ENCODE measurements at regions not wholly inside any gene's neighbourhood (a gene's known extent, or its start where the extent isn't known, plus 50 kb on each side); places are given as distances from the start of the nearest gene placed in this dataset.
"Not testable (repeated sequence)": the region's sequence is repeated elsewhere in the genome, so short reads cannot be mapped to it uniquely, and the experiment has no call there.

- in situ Hi-C loops (cut with HindIII; ENCODE audit: low pct_unique_long_range_greater_than_20kb, low sequenced_read_pairs): no loop called here
- no peak for DNase-seq (ENCODE audit: low read depth)
These were observed 133.6 kb downstream of the TLR5 start for GRCh38 chr1:223009406-223009805.

- in situ Hi-C loops (cut with HindIII; ENCODE audit: low pct_unique_long_range_greater_than_20kb, low sequenced_read_pairs): no loop called here
- no peak for DNase-seq (ENCODE audit: low read depth)
These were observed 132.2 kb downstream of the TLR5 start for GRCh38 chr1:223010582-223011504.

GRCh38 chr1:223011505-223011856 lies 131.6 kb downstream of the TLR5 start:
- DNase-seq (ENCODE audit: low read depth): no peak
- in situ Hi-C loops (cut with HindIII; ENCODE audit: low pct_unique_long_range_greater_than_20kb, low sequenced_read_pairs): no loop called here

GRCh38 chr1:223012176-223012788 lies 130.8 kb downstream of the TLR5 start:
- in situ Hi-C loops (cut with HindIII; ENCODE audit: low pct_unique_long_range_greater_than_20kb, low sequenced_read_pairs): no loop called here

GRCh38 chr1:223012938-223013337 lies 130.1 kb downstream of the TLR5 start:
- in situ Hi-C loops (cut with HindIII; ENCODE audit: low pct_unique_long_range_greater_than_20kb, low sequenced_read_pairs): no loop called here
- no peak for DNase-seq (ENCODE audit: low read depth)

More at GRCh38 chr1:223012176-223012788, 130.8 kb downstream of the TLR5 start:
- DNase-seq (ENCODE audit: low read depth): no peak

GRCh38 chr1:223014142-223014873 lies 128.7 kb downstream of the TLR5 start:
- DNase-seq (ENCODE audit: low read depth): no peak
- in situ Hi-C loops (cut with HindIII; ENCODE audit: low pct_unique_long_range_greater_than_20kb, low sequenced_read_pairs): no loop called here

GRCh38 chr1:223016381-223016780 lies 126.7 kb downstream of the TLR5 start:
- in situ Hi-C loops (cut with HindIII; ENCODE audit: low pct_unique_long_range_greater_than_20kb, low sequenced_read_pairs): no loop called here
- no peak for DNase-seq (ENCODE audit: low read depth)

- in situ Hi-C loops (cut with HindIII; ENCODE audit: low pct_unique_long_range_greater_than_20kb, low sequenced_read_pairs): no loop called here
- DNase-seq (ENCODE audit: low read depth): no peak
These were observed 126.2 kb downstream of the TLR5 start for GRCh38 chr1:223016890-223017289.

- no peak for DNase-seq (ENCODE audit: low read depth)
- in situ Hi-C loops (cut with HindIII; ENCODE audit: low pct_unique_long_range_greater_than_20kb, low sequenced_read_pairs): no loop called here
These were observed 125.8 kb downstream of the TLR5 start for GRCh38 chr1:223017291-223017690.

GRCh38 chr1:223018534-223018933 lies 124.5 kb downstream of the TLR5 start:
- DNase-seq (ENCODE audit: low read depth): no peak
- in situ Hi-C loops (cut with HindIII; ENCODE audit: low pct_unique_long_range_greater_than_20kb, low sequenced_read_pairs): no loop called here

GRCh38 chr1:223019256-223019655 lies 123.8 kb downstream of the TLR5 start:
- in situ Hi-C loops (cut with HindIII; ENCODE audit: low pct_unique_long_range_greater_than_20kb, low sequenced_read_pairs): no loop called here
- no peak for DNase-seq (ENCODE audit: low read depth)

GRCh38 chr1:223020770-223021169 lies 122.3 kb downstream of the TLR5 start:
- in situ Hi-C loops (cut with HindIII; ENCODE audit: low pct_unique_long_range_greater_than_20kb, low sequenced_read_pairs): no loop called here
- DNase-seq (ENCODE audit: low read depth): no peak

GRCh38 chr1:223022641-223023473 lies 120.2 kb downstream of the TLR5 start:
- in situ Hi-C loops (cut with HindIII; ENCODE audit: low pct_unique_long_range_greater_than_20kb, low sequenced_read_pairs): no loop called here
- no peak for DNase-seq (ENCODE audit: low read depth)

GRCh38 chr1:223023863-223024262 lies 119.2 kb downstream of the TLR5 start:
- no peak for DNase-seq (ENCODE audit: low read depth)

GRCh38 chr1:223024486-223024885 lies 118.6 kb downstream of the TLR5 start:
- DNase-seq (ENCODE audit: low read depth); in situ Hi-C loops (cut with HindIII; ENCODE audit: low pct_unique_long_range_greater_than_20kb, low sequenced_read_pairs): not testable (repeated sequence)

More at GRCh38 chr1:223023863-223024262, 119.2 kb downstream of the TLR5 start:
- in situ Hi-C loops (cut with HindIII; ENCODE audit: low pct_unique_long_range_greater_than_20kb, low sequenced_read_pairs): no loop called here

GRCh38 chr1:223025190-223025734 lies 117.8 kb downstream of the TLR5 start:
- in situ Hi-C loops (cut with HindIII; ENCODE audit: low pct_unique_long_range_greater_than_20kb, low sequenced_read_pairs): not testable (repeated sequence)

GRCh38 chr1:223026639-223027038 lies 116.4 kb downstream of the TLR5 start:
- in situ Hi-C loops (cut with HindIII; ENCODE audit: low pct_unique_long_range_greater_than_20kb, low sequenced_read_pairs); DNase-seq (ENCODE audit: low read depth): not testable (repeated sequence)

More at GRCh38 chr1:223025190-223025734, 117.8 kb downstream of the TLR5 start:
- DNase-seq (ENCODE audit: low read depth): not testable (repeated sequence)

Measured in Caki2 (cell line).